AML-193 (cell line): ENCODE measurements at regions not wholly inside any gene's neighbourhood (a gene's known extent, or its start where the extent isn't known, plus 50 kb on each side); places are given as distances from the start of the nearest gene placed in this dataset.
"Not testable (repeated sequence)": the region's sequence is repeated elsewhere in the genome, so short reads cannot be mapped to it uniquely, and the experiment has no call there.

ENCODE experiments used
- DNase-seq, 2 experiments: peaks; one replicate each; lab custom pipeline; 2025; lab: John Stamatoyannopoulos, UW

- DNase-seq, result no peak
Observed at GRCh38 chr4:188663369-188663768, 524.1 kb downstream of the TRIML1 start.

GRCh38 chr4:188665491-188666457 is 526.5 kb downstream of the TRIML1 start:
- no peak for DNase-seq

- DNase-seq, result not testable (repeated sequence)
Observed at GRCh38 chr4:188678691-188679090, 539.5 kb downstream of the TRIML1 start.

- no peak for DNase-seq
Observed at GRCh38 chr4:188680004-188680666, 540.9 kb downstream of the TRIML1 start.

- DNase-seq, result no peak
Observed at GRCh38 chr4:188680667-188681063, 541.4 kb downstream of the TRIML1 start.

- DNase-seq, result no peak
Observed at GRCh38 chr4:188682321-188682720, 543.1 kb downstream of the TRIML1 start.

- no peak for DNase-seq
Observed at GRCh38 chr4:188683571-188683970, 544.3 kb downstream of the TRIML1 start.

- no peak for DNase-seq
Observed at GRCh38 chr4:188688956-188689355, 549.7 kb downstream of the TRIML1 start.

- no peak for DNase-seq
Observed at GRCh38 chr4:188691811-188692210, 552.6 kb downstream of the TRIML1 start.

- DNase-seq, result no peak
Observed at GRCh38 chr4:188695261-188695660, 556.0 kb downstream of the TRIML1 start.

- DNase-seq, result no peak
Observed at GRCh38 chr4:188697243-188697642, 558.0 kb downstream of the TRIML1 start.

GRCh38 chr4:188701952-188702351 is 562.7 kb downstream of the TRIML1 start:
- no peak for DNase-seq

GRCh38 chr4:188704288-188704687 is 565.0 kb downstream of the TRIML1 start:
- DNase-seq, result no peak

- DNase-seq, result no peak
Observed at GRCh38 chr4:188707036-188707435, 567.8 kb downstream of the TRIML1 start.

GRCh38 chr4:188714501-188714900 is 575.3 kb downstream of the TRIML1 start:
- no peak for DNase-seq

GRCh38 chr4:188714907-188715306 is 575.7 kb downstream of the TRIML1 start:
- DNase-seq, result no peak

GRCh38 chr4:188717661-188718060 is 578.4 kb downstream of the TRIML1 start:
- DNase-seq, result no peak

- no peak for DNase-seq
Observed at GRCh38 chr4:188719794-188720193, 580.6 kb downstream of the TRIML1 start.

GRCh38 chr4:188722911-188723310 is 583.7 kb downstream of the TRIML1 start:
- DNase-seq, result no peak

GRCh38 chr4:188727746-188728145 is 588.5 kb downstream of the TRIML1 start:
- DNase-seq, result no peak

- no peak for DNase-seq
Observed at GRCh38 chr4:188728359-188728758, 589.1 kb downstream of the TRIML1 start.

GRCh38 chr4:188732131-188732530 is 592.9 kb downstream of the TRIML1 start:
- no peak for DNase-seq

GRCh38 chr4:188735082-188735481 is 595.8 kb downstream of the TRIML1 start:
- DNase-seq, result no peak
